GM18519 (cell line): ENCODE measurements at regions not wholly inside any gene's neighbourhood (a gene's known extent, or its start where the extent isn't known, plus 50 kb on each side); places are given as distances from the start of the nearest gene placed in this dataset.
A peak's percentile ranks its signal among the peaks of the same experiment; 100 is the strongest.

Source experiments
- ATAC-seq: cut with Tn5 transposase; IDR thresholded peaks from one replicate; pipeline ENCODE4 v1.9.1; 2021; ENCODE audit warnings: mild to moderate bottlenecking, moderate library complexity; ENCODE audit not compliant: unreplicated experiment, low FRiP score

GRCh38 chr3:178404961-178405360 lies 131.3 kb upstream of the KCNMB2 start:
- no peak for ATAC-seq

DNA sequence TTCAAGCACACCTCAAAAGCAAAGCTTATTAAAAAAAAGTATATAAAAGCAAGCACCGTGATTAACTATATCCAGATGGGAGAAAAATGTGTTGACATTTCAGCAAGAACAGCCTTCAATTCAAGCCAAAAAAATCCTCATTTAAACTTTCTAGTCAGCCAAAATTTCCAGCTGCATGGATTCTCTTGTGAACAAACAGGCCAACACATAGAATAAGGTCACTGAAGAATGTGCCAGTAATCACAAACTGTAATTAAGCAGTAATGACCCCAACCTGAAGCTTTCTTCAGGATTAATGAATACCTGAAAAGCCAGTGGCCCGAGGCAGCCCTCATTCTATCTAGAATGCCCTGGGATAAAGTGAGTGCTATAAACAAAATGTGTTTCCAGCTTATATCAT lies 130.7 kb upstream of the KCNMB2 start:
- no peak for ATAC-seq

DNA sequence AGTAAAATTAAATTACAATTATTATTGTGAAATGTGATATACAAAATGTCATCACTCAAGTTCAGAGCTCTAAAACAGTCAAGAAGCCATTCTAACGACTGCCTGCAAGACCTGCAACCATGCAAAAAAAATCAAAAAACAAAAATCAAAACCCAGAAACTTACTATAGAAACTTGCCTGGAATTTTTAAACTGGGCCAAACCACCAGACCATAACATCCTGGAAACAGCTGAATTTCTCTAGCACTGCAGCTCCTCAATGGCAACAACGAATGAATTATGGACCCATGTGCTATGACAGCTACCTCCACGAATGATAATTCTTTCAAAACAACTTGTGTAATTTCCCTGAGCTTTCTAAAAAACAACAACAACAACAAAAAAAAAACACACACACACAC lies 130.0 kb upstream of the KCNMB2 start:
- no peak for ATAC-seq

DNA sequence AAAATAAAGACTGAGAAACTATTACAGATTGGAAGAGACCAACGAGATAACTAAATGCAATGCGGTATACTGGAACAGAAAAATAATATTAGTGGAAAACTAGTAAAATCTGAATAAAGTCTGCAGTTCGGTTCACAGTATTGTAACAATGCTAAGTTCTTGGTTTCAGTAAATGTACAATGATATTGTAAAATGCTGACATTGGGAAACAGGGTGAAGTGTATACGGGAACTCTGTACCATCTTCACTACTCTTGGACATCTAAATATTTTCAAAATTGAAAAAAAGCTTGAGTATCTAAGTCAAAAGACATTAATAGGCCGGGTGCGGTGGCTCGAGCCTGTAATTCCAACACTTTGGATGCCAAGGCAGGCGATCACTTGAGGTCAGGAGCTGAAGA lies 120.9 kb upstream of the KCNMB2 start:
- ATAC-seq: no peak

DNA sequence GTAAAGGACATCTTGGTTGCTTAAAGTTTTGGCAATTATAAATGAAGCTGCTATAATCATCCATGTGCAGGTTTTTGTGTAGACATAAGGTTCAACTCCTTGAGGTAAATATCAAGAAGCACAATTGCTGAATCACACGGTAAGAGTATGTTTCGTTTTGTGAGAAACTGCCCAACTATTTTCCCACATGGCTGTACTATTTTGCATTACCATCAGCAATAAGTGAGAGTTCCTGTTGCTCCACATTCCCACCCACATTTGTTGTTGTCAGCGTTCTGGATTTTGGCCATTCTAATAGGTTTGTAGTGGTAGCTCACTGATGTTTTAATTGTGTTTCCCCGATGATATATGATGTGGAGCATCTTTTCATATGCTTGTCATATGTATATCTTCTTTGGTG lies 118.5 kb upstream of the KCNMB2 start:
- ATAC-seq: no peak

- ATAC-seq: no peak
Measured at GRCh38 chr3:178419071-178419470, 117.2 kb upstream of the KCNMB2 start.

GRCh38 chr3:178420033-178420432 lies 116.2 kb upstream of the KCNMB2 start:
- ATAC-seq: no peak

DNA sequence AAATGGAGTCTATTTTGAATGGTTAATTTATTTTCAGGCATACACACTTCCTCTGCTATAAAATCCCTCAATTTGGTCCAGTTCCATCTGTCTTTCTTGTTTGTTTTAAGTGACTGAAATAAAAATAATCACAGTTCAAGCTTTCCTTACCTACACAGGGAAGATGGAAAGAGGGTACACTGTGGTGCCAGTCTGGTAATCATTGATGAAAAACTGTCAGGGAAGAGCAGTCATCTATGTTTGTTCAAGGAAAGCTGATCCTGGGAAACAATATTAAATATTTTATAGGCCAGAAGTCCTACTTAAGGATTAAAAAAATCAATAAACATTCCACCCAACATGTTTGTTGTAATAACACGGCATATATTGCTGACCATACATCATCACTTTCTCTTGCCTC lies 115.2 kb upstream of the KCNMB2 start:
- ATAC-seq: no peak

- no peak for ATAC-seq
Measured at GRCh38 chr3:178422406-178422805, 113.8 kb upstream of the KCNMB2 start.

- no peak for ATAC-seq
Measured at GRCh38 chr3:178428037-178428436, 108.2 kb upstream of the KCNMB2 start.

DNA sequence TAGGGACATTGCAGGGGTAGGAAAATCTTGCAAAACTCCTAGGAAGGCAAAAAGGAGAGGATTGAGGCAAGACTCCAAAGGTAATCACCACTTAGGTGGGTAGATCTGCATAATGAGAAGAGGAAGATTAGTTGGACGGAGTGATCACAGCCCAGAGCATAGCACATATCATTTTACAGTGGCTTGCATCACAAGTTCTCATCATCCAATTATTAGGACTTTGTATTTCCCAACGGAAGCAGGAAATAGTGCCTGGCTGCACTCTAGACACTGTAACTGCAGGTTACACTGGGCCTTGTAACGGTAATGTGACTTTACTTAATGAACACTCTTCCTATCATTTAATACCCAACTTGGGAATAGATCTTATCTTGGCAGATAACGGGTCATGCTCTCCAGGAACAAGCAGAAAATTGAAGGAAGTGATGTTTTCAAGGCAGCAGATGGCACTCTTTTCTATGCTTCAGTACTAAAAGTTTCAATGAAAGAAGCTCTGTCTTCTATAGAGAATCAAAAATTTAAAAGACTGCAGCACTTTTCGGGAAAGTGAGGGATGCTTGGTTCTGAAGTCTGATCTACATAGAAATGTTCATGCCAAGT lies 101.9 kb upstream of the KCNMB2 start:
- no peak for ATAC-seq

- ATAC-seq: no peak
Measured at GRCh38 chr3:178435575-178435974, 100.7 kb upstream of the KCNMB2 start.

DNA sequence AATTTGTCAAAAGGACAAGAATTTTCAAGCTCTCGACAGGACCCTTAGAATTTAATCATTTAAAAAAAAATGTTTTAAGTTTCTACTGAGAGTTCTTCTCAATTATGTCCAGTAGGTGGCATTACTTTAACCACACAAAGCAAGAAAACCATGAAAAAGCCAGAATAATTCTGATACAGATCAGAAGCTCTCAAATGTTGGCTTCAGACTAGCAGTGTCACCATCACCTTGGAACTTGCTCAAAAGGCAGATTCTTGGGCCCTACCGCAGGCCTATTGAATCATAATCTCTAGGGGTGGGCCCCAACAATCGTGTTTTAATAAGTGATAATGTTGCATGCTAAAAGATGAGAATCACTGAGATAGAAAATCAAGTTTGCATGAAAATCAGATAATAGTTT lies 99.5 kb upstream of the KCNMB2 start:
- peak; percentile 56 for ATAC-seq

- no peak for ATAC-seq
Measured at GRCh38 chr3:178437236-178437635, 99.0 kb upstream of the KCNMB2 start.

GRCh38 chr3:178439504-178439903 lies 96.7 kb upstream of the KCNMB2 start:
- no peak for ATAC-seq

GRCh38 chr3:178440043-178440442 lies 96.2 kb upstream of the KCNMB2 start:
- no peak for ATAC-seq

- no peak for ATAC-seq
Measured at GRCh38 chr3:178443634-178444033, 92.6 kb upstream of the KCNMB2 start.

DNA sequence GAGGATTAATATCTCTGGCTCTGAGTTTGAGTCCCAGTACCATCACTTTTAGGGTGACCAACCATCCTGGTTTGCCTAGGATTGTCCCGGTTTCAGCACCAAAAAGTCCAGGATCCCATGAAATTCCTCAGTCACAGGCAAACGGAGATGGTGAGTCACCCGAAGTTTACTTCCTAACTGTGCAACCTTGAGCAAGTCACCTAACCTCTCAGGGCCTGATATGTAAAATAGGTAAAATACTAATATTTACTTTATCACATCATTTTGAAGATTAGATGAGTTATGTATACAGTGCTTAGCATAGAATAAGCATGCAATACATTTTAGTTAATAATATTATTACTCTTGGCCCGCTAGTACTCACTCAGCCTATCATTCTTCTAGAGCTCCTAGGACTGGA lies 91.1 kb upstream of the KCNMB2 start:
- ATAC-seq: no peak

DNA sequence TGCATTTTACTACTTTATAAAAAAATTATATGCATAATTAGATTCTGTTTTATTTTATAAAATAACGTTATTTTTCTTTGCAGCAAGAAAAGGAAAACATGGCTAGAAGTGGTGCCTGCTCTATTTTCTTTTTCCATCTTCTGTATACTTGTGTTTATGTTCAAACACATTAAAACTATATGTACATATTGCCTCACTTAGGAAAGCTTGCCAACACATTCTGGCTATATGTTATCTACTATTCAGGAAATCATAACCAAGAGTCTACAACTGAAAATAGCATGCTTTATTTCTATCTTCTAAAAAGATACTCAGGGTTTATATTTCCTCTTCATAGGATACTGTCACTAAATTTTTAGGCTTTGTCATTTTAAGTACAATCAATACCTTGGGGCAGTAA lies 90.2 kb upstream of the KCNMB2 start:
- no peak for ATAC-seq

GRCh38 chr3:178450476-178450875 lies 85.8 kb upstream of the KCNMB2 start:
- no peak for ATAC-seq

DNA sequence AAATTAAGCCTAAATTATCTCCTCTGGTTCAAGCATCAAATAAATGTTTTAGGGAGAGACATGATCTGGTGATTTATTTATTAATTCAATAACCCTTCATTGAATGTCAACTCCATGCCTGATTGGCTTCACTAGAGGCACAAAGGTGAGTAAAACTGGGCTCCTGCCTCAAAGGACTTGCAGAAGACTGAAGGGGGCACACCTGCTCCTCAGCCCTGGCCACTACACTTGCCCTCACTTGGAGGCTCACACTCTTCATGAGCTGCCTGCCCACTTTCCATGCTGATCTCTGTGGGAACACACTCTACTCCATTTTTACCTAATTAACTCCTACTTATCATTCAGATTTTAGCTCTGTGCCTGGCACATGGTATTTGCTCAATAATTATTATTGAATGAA lies 84.4 kb upstream of the KCNMB2 start:
- ATAC-seq: no peak

DNA sequence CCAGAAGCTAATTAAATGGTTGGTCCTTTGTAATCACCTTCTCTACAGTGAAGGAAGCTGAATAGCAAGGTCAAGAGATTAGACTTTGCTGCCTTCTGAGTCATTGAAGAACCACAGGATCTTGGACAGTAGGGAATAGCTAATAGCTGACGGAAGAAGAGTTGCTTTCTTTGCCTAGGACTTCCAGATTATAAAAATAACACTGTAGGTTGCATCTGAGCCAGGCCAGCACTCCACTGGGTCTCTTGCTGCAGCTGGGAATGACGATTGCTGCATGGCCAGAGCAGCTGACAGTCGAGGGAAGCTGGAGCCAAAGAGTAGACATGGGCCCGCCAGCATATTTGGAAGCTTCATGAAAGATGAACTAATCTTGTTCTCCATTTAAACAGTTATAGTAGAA lies 81.5 kb upstream of the KCNMB2 start:
- no peak for ATAC-seq

GRCh38 chr3:178455226-178455625 lies 81.0 kb upstream of the KCNMB2 start:
- no peak for ATAC-seq
